IPS-18a (cell line): ENCODE measurements at regions not wholly inside any gene's neighbourhood (a gene's known extent, or its start where the extent isn't known, plus 50 kb on each side); places are given as distances from the start of the nearest gene placed in this dataset.

Experiments
- H3K27ac ChIP-seq: one replicate; pipeline ENCODE4 v1.5.1; 2013; ENCODE audit warnings: low read length
- H3K27me3 ChIP-seq: one replicate; pipeline ENCODE4 v1.6.1; 2013; ENCODE audit warnings: mild to moderate bottlenecking, low read length; ENCODE audit not compliant: control insufficient read depth, insufficient read depth
- H3K36me3 ChIP-seq: one replicate; pipeline ENCODE4 v1.6.1; 2013; ENCODE audit warnings: low read depth, low read length; ENCODE audit not compliant: control insufficient read depth
- H3K4me1 ChIP-seq: one replicate; pipeline ENCODE4 v1.6.1; 2013; ENCODE audit warnings: low read depth, low read length; ENCODE audit not compliant: control insufficient read depth
- H3K4me3 ChIP-seq: one replicate; pipeline ENCODE4 v1.5.1; 2013; ENCODE audit warnings: low read length
- H3K9ac ChIP-seq: one replicate; pipeline ENCODE4 v1.6.1; 2013; ENCODE audit warnings: mild to moderate bottlenecking, low read length, moderate library complexity
- H3K9me3 ChIP-seq: one replicate; pipeline ENCODE4 v1.6.1; 2013; ENCODE audit warnings: low read depth, low read length; ENCODE audit not compliant: control insufficient read depth

- H3K9ac ChIP-seq: no peak overlapping the region
- peaks cover 5% of the 10 kb centered on the region for H3K4me1 ChIP-seq
- no peak overlapping the region for H3K27ac ChIP-seq
- H3K27me3 ChIP-seq: no peaks in the 10 kb centered on the region
- no peaks in the 10 kb centered on the region for H3K9me3 ChIP-seq
- H3K36me3 ChIP-seq: no peaks in the 10 kb centered on the region
- H3K4me3 ChIP-seq: no peak overlapping the region
Observed at GRCh38 chr14:87233806-87234384, 759.1 kb downstream of the GALC start.

- Histone ChIP-seq H3K27ac (no peak overlapping the region), H3K4me3 (no peak overlapping the region)
Observed at GRCh38 chr14:87233266-87233665, 759.7 kb downstream of the GALC start.

GRCh38 chr14:87231336-87232026, 761.5 kb downstream of the GALC start:
- no peak overlapping the region for H3K9ac ChIP-seq
- H3K27me3 ChIP-seq: no peaks in the 10 kb centered on the region
- H3K9me3 ChIP-seq: no peaks in the 10 kb centered on the region
- no peaks in the 10 kb centered on the region for H3K36me3 ChIP-seq
- peaks cover 5% of the 10 kb centered on the region for H3K4me1 ChIP-seq
- no peak overlapping the region for H3K4me3 ChIP-seq
- H3K27ac ChIP-seq: no peak overlapping the region

More at GRCh38 chr14:87233266-87233665, 759.7 kb downstream of the GALC start:
- H3K9ac ChIP-seq: no peak overlapping the region
- no peaks in the 10 kb centered on the region for H3K36me3 ChIP-seq
- no peaks in the 10 kb centered on the region for H3K9me3 ChIP-seq
- H3K4me1 ChIP-seq: peaks cover 5% of the 10 kb centered on the region
- no peaks in the 10 kb centered on the region for H3K27me3 ChIP-seq

- H3K9ac ChIP-seq: no peak overlapping the region
Observed at GRCh38 chr14:87230726-87231125, 762.3 kb downstream of the GALC start.

GRCh38 chr14:87229131-87229530, 763.9 kb downstream of the GALC start:
- H3K4me1 ChIP-seq: peaks cover 1% of the 10 kb centered on the region
- no peak overlapping the region for H3K4me3 ChIP-seq
- H3K36me3 ChIP-seq: no peaks in the 10 kb centered on the region
- H3K27me3 ChIP-seq: no peaks in the 10 kb centered on the region
- no peaks in the 10 kb centered on the region for H3K9me3 ChIP-seq
- no peak overlapping the region for H3K9ac ChIP-seq
- H3K27ac ChIP-seq: no peak overlapping the region

More at GRCh38 chr14:87230726-87231125, 762.3 kb downstream of the GALC start:
- Histone ChIP-seq H3K4me3 (no peak overlapping the region), H3K36me3 (no peaks in the 10 kb centered on the region), H3K27ac (no peak overlapping the region), H3K27me3 (no peaks in the 10 kb centered on the region), H3K4me1 (peaks cover 5% of the 10 kb centered on the region), H3K9me3 (no peaks in the 10 kb centered on the region)

- Histone ChIP-seq H3K27ac (no peak overlapping the region), H3K4me3 (no peak overlapping the region), H3K9me3 (no peaks in the 10 kb centered on the region), H3K36me3 (no peaks in the 10 kb centered on the region), H3K9ac (no peak overlapping the region), H3K27me3 (no peaks in the 10 kb centered on the region), H3K4me1 (no peaks in the 10 kb centered on the region)
Observed at GRCh38 chr14:87217023-87217422, 776.0 kb downstream of the GALC start.

GRCh38 chr14:87214558-87214957, 778.4 kb downstream of the GALC start:
- no peak overlapping the region for H3K4me3 ChIP-seq
- no peak overlapping the region for H3K9ac ChIP-seq
- no peaks in the 10 kb centered on the region for H3K9me3 ChIP-seq
- no peak overlapping the region for H3K27ac ChIP-seq
- no peaks in the 10 kb centered on the region for H3K4me1 ChIP-seq
- no peaks in the 10 kb centered on the region for H3K36me3 ChIP-seq
- no peaks in the 10 kb centered on the region for H3K27me3 ChIP-seq

- no peaks in the 10 kb centered on the region for H3K36me3 ChIP-seq
- no peaks in the 10 kb centered on the region for H3K27me3 ChIP-seq
- H3K27ac ChIP-seq: no peak overlapping the region
- H3K4me1 ChIP-seq: no peaks in the 10 kb centered on the region
- no peak overlapping the region for H3K9ac ChIP-seq
- H3K4me3 ChIP-seq: no peak overlapping the region
- H3K9me3 ChIP-seq: no peaks in the 10 kb centered on the region
Observed at GRCh38 chr14:87207756-87208155, 785.2 kb downstream of the GALC start.

- Histone ChIP-seq H3K4me1 (no peaks in the 10 kb centered on the region), H3K9ac (no peak overlapping the region), H3K36me3 (no peaks in the 10 kb centered on the region), H3K27ac (no peak overlapping the region), H3K4me3 (no peak overlapping the region), H3K9me3 (no peaks in the 10 kb centered on the region), H3K27me3 (no peaks in the 10 kb centered on the region)
Observed at GRCh38 chr14:87205811-87206210, 787.2 kb downstream of the GALC start.

- Histone ChIP-seq H3K27ac (no peak overlapping the region), H3K4me3 (no peak overlapping the region), H3K27me3 (no peaks in the 10 kb centered on the region), H3K36me3 (no peaks in the 10 kb centered on the region), H3K4me1 (no peaks in the 10 kb centered on the region), H3K9ac (no peak overlapping the region), H3K9me3 (no peaks in the 10 kb centered on the region)
Observed at GRCh38 chr14:87203346-87203745, 789.6 kb downstream of the GALC start.

GRCh38 chr14:87199381-87199780, 793.6 kb downstream of the GALC start:
- no peaks in the 10 kb centered on the region for H3K27me3 ChIP-seq
- H3K9me3 ChIP-seq: no peaks in the 10 kb centered on the region
- H3K4me3 ChIP-seq: no peak overlapping the region
- no peak overlapping the region for H3K9ac ChIP-seq
- no peaks in the 10 kb centered on the region for H3K36me3 ChIP-seq
- H3K27ac ChIP-seq: no peak overlapping the region
- H3K4me1 ChIP-seq: no peaks in the 10 kb centered on the region

GRCh38 chr14:87196436-87196835, 796.5 kb downstream of the GALC start:
- H3K9ac ChIP-seq: no peak overlapping the region
- H3K4me3 ChIP-seq: no peak overlapping the region
- H3K4me1 ChIP-seq: no peaks in the 10 kb centered on the region
- H3K27ac ChIP-seq: no peak overlapping the region
- H3K9me3 ChIP-seq: no peaks in the 10 kb centered on the region
- H3K36me3 ChIP-seq: no peaks in the 10 kb centered on the region
- no peaks in the 10 kb centered on the region for H3K27me3 ChIP-seq
